Activated naive CD4-positive, alpha-beta T cell treated with anti-CD3 and anti-CD28 coated beads, Interleukin-2, amount 50 U/mL, for 16 hours (primary cell): ENCODE measurements at regions not wholly inside any gene's neighbourhood (a gene's known extent, or its start where the extent isn't known, plus 50 kb on each side); places are given as distances from the start of the nearest gene placed in this dataset.
"Not testable (repeated sequence)": the region's sequence is repeated elsewhere in the genome, so short reads cannot be mapped to it uniquely, and the experiment has no call there.

Experiments used
- DNase-seq: peaks from one replicate; pipeline ENCODE4 v3.0.0-alpha.2; 2020

GRCh38 chr7:68733219-68734153 is 864.8 kb upstream of the AUTS2 start:
- DNase-seq = no peak

GRCh38 chr7:68734431-68734830 is 863.8 kb upstream of the AUTS2 start:
- DNase-seq = no peak

GRCh38 chr7:68739306-68739705 is 859.0 kb upstream of the AUTS2 start:
- no peak for DNase-seq

- DNase-seq = no peak
These were observed 854.2 kb upstream of the AUTS2 start for GRCh38 chr7:68744036-68744435.

GRCh38 chr7:68748934-68749900 is 849.1 kb upstream of the AUTS2 start:
- no peak for DNase-seq

GRCh38 chr7:68752485-68753178 is 845.6 kb upstream of the AUTS2 start:
- DNase-seq = no peak

- DNase-seq = no peak
These were observed 843.9 kb upstream of the AUTS2 start for GRCh38 chr7:68754414-68754813.

GRCh38 chr7:68756986-68757495 is 841.2 kb upstream of the AUTS2 start:
- DNase-seq = no peak

GRCh38 chr7:68760556-68760955 is 837.7 kb upstream of the AUTS2 start:
- DNase-seq = no peak

GRCh38 chr7:68767462-68767861 is 830.8 kb upstream of the AUTS2 start:
- no peak for DNase-seq

GRCh38 chr7:68770649-68771048 is 827.6 kb upstream of the AUTS2 start:
- DNase-seq = no peak

GRCh38 chr7:68776326-68776725 is 821.9 kb upstream of the AUTS2 start:
- no peak for DNase-seq

- no peak for DNase-seq
These were observed 814.6 kb upstream of the AUTS2 start for GRCh38 chr7:68783684-68784083.

- DNase-seq = no peak
These were observed 813.2 kb upstream of the AUTS2 start for GRCh38 chr7:68785036-68785435.

GRCh38 chr7:68787566-68787965 is 810.7 kb upstream of the AUTS2 start:
- DNase-seq = no peak

- not testable (repeated sequence) for DNase-seq
These were observed 809.7 kb upstream of the AUTS2 start for GRCh38 chr7:68788529-68788928.

GRCh38 chr7:68789597-68789996 is 808.7 kb upstream of the AUTS2 start:
- no peak for DNase-seq

GRCh38 chr7:68792351-68792750 is 805.9 kb upstream of the AUTS2 start:
- DNase-seq = no peak

- DNase-seq = no peak
These were observed 804.8 kb upstream of the AUTS2 start for GRCh38 chr7:68793513-68793912.

- DNase-seq = no peak
These were observed 798.0 kb upstream of the AUTS2 start for GRCh38 chr7:68800316-68800715.

- no peak for DNase-seq
These were observed 793.1 kb upstream of the AUTS2 start for GRCh38 chr7:68805159-68805558.

GRCh38 chr7:68807666-68808065 is 790.6 kb upstream of the AUTS2 start:
- DNase-seq = no peak
